GM19239 (cell line): ENCODE measurements at regions not wholly inside any gene's neighbourhood (a gene's known extent, or its start where the extent isn't known, plus 50 kb on each side); places are given as distances from the start of the nearest gene placed in this dataset.
"Not testable (repeated sequence)": the region's sequence is repeated elsewhere in the genome, so short reads cannot be mapped to it uniquely, and the experiment has no call there.

ENCODE experiments used
- DNase-seq: peaks from one replicate; pipeline ENCODE4 v3.0.0; 2011; ENCODE audit warnings: low spot score; ENCODE audit not compliant: insufficient read length
- FAIRE-seq: peaks from 2 replicates; lab custom pipeline; 2011; peaks lifted over from hg19 to GRCh38; lab: Jason Lieb, UNC

DNA sequence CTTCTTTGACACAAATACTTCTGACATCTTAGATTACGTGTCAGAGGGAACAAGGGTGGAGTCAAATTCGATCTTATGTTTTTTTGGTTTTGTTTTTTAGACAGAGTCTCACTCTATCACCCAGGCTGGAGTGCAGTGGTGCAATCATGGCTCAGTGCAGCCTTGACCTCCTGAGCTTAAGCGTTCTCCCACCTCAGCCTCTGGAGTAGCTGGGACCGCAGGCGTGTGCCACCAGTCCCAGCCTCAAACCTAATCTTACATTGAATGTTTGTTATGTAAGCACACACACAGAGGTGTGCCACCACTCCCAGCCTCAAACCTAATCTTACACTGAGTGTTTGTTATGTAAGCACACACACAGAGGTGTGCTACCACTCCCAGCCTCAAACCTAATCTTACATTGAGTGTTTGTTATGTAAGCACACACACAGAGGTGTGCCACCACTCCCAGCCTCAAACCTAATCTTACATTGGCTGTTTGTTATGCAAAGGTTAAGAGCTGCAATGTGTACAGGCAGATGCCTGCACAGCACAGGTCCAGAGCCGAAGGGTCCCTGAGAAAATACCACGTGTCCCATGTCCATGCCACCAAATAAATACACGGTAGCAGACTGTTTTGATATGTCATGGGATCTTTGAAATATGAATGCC, 118.0 kb downstream of the ATP6V0E2 start:
- not testable (repeated sequence) for FAIRE-seq, DNase-seq

GRCh38 chr7:149992366-149992765, 118.6 kb downstream of the ATP6V0E2 start:
- not testable (repeated sequence) for DNase-seq

GRCh38 chr7:149995369-149996026, 121.7 kb downstream of the ATP6V0E2 start:
- not testable (repeated sequence) for DNase-seq, FAIRE-seq

More at GRCh38 chr7:149992366-149992765, 118.6 kb downstream of the ATP6V0E2 start:
- not testable (repeated sequence) for FAIRE-seq

GRCh38 chr7:150000780-150001599, 127.2 kb downstream of the ATP6V0E2 start:
- not testable (repeated sequence) for FAIRE-seq, DNase-seq

DNA sequence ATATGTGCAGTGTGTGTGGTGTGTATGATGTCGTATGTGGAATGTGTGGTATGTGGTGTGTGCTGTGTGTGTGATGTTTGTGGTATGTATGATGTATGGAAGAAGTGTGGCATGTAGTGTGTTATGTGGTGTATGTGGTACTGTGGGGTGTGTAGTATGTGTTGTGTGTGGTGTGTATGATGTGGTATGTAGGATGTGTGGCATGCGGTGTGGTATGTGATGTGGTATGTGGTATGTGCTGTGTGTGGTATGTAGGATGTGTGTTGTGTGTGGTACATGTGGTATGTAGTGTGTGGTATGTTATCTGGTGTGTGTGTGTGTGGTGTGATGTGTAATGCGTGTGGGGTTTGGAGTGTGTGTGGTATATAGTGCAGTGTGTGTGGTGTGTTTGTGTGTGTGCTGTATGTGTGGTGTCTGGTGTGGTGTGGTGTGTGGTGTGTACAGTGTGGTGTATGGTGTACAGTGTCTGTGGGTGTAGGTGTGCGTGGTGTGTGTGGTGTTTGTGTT, 129.6 kb downstream of the ATP6V0E2 start:
- no peak for FAIRE-seq
- no peak for DNase-seq

GRCh38 chr7:150003973-150004372, 130.2 kb downstream of the ATP6V0E2 start:
- DNase-seq, FAIRE-seq: not testable (repeated sequence)

DNA sequence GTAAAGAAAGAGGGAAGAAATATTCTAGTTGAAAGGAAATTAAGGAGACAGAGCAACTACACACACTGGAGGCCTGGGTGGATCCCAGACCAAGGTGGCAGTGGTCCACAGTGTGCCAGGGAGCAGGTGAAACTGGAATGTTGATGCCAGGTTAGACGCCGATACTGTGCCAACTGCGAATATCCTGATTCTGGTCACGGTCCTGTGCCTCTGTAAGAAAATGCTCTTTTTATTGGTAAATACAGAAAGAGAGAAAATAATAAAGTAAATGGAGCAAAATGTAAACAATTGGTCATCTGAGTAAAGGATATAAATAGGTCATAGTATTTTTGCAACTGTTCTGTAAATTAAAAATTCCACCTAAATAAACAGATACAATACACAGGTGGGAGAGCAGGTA, 131.1 kb downstream of the ATP6V0E2 start:
- not testable (repeated sequence) for DNase-seq, FAIRE-seq

GRCh38 chr7:150009620-150010303, 136.0 kb downstream of the ATP6V0E2 start:
- not testable (repeated sequence) for FAIRE-seq, DNase-seq

GRCh38 chr7:150016651-150017189, 143.0 kb downstream of the ATP6V0E2 start:
- not testable (repeated sequence) for FAIRE-seq, DNase-seq

- DNase-seq, FAIRE-seq: not testable (repeated sequence)
These were observed 146.4 kb downstream of the ATP6V0E2 start for GRCh38 chr7:150020210-150020609.

- FAIRE-seq, DNase-seq: not testable (repeated sequence)
These were observed 151.1 kb downstream of the ATP6V0E2 start for GRCh38 chr7:150024550-150025490.

- FAIRE-seq, DNase-seq: not testable (repeated sequence)
These were observed 152.0 kb downstream of the ATP6V0E2 start for GRCh38 chr7:150025802-150026201.

GRCh38 chr7:150028344-150029012, 154.7 kb downstream of the ATP6V0E2 start:
- DNase-seq, FAIRE-seq: not testable (repeated sequence)

GRCh38 chr7:150029013-150029389, 155.2 kb downstream of the ATP6V0E2 start:
- DNase-seq, FAIRE-seq: not testable (repeated sequence)

DNA sequence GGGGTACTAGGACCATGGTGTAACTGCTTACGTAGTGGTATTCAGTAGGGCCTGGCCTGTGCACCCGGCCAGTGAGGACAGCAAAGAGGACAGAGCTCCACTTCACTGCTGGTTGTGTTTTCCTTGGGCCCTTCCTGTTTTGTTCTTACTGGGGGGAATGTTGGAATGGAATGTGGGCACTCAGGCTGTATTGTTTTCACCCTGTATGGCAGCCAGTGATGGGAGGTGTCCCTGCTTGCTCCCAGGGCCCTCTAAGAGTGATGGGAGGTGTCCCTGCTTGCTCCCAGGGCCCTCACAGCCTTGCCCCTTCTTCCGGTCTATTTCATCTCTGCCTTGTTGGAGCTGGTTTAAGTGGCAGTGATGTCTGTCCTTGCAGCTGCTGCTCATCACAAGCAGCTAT, 158.0 kb downstream of the ATP6V0E2 start:
- FAIRE-seq, DNase-seq: not testable (repeated sequence)

GRCh38 chr7:150033711-150034110, 159.9 kb downstream of the ATP6V0E2 start:
- DNase-seq, FAIRE-seq: not testable (repeated sequence)

DNA sequence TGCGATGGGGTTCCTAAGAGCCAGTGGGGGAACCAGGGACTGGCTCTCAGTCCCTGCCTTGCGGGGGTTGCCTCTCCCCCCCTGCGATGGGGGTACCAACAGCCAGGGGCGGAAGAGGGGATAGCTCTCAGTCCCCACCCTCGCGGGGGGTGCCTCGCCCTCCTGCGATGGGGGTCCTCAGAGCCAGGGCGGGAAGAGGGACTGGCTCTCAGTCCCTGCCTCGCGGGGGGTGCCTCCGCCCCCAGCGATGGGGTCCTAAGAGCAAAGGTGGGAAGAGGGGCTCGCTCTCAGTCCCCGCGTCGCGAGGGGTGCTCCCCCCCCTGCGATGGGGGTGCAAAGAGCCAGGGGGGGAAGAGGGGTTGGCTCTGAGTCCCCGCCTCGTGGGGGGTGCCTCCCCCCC, 162.0 kb downstream of the ATP6V0E2 start:
- DNase-seq, FAIRE-seq: not testable (repeated sequence)

- not testable (repeated sequence) for FAIRE-seq, DNase-seq
These were observed 165.3 kb downstream of the ATP6V0E2 start for GRCh38 chr7:150039061-150039460.
